ENCODE measurements at regions not wholly inside any gene's neighbourhood (a gene's known extent, or its start where the extent isn't known, plus 50 kb on each side); places are given as distances from the start of the nearest gene placed in this dataset.
"Not testable (repeated sequence)": the region's sequence is repeated elsewhere in the genome, so short reads cannot be mapped to it uniquely, and the experiment has no call there.

DNA sequence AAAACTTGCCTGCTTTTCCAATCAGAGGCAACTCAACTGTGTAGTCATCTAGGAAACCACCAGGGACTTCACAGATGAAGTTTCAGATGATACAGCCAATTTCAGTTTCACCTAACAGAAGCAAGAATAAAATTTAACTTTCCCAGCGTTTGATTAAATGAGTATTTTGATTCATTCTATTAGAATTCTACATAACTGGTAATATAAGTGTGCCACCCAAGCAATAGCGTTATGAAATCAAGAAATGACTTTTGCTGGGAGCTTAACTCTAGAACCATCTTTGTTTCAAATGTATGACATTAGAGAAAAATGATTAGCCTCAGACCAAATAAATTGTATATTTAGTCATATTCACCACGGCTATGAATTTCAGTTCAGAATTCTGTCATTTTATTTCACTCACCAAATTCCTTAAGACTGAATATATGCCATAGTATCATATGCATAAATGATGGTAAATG is 239.3 kb downstream of the NRIP1 start:
- no peak for DNase-seq

- no peak for DNase-seq
These were observed 240.7 kb downstream of the NRIP1 start for GRCh38 chr21:14824126-14824525.

GRCh38 chr21:14817311-14817710 is 247.5 kb downstream of the NRIP1 start:
- peak; percentile 33 to 43 for DNase-seq

- no peak for DNase-seq
These were observed 249.8 kb downstream of the NRIP1 start for GRCh38 chr21:14814991-14815390.

GRCh38 chr21:14814282-14814681 is 250.5 kb downstream of the NRIP1 start:
- DNase-seq: no peak

- DNase-seq: not testable (repeated sequence)
These were observed 258.1 kb upstream of the SAMSN1 start for GRCh38 chr21:14804170-14804569.

- no peak for DNase-seq
These were observed 251.4 kb upstream of the SAMSN1 start for GRCh38 chr21:14797543-14797942.

DNA sequence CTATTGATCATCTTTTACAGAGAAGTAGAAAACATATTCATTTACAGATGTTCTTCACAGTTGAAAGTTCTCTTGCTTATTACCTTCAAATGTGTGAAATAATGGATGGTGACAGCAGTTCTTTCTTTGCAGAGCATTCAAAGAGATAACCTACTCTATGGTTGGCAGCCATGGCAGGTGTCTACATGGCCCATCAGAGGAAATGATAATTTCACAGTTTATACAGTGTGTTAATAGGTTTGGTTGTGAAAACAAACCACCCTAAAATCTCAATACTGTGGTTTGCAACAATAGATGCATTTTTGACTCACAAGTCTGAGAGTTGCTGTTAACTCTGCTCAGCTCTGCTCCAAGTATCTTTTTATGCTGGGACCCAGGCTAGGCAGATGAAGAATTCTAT is 241.2 kb upstream of the SAMSN1 start:
- no peak for DNase-seq

DNA sequence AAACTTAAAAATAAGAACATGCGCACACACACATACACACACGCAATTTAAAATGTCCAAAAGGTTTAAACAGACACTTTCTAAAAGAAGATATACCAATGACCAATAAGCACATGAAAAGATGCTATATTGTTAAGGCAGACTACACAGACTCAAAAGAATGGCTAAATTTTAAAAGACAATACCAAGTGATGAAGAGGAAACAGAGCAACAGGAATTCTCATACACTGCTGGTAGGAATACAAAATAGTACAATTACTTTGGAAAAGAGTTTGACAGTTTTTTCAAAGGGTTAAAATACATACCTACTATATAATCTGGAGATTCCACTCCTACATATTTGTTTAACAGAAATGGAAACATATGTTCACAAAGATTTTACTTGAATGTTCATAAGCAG is 239.6 kb upstream of the SAMSN1 start:
- no peak for DNase-seq

- DNase-seq: peak; percentile 3 to 65
These were observed 227.7 kb upstream of the SAMSN1 start for GRCh38 chr21:14773777-14774345.

DNA sequence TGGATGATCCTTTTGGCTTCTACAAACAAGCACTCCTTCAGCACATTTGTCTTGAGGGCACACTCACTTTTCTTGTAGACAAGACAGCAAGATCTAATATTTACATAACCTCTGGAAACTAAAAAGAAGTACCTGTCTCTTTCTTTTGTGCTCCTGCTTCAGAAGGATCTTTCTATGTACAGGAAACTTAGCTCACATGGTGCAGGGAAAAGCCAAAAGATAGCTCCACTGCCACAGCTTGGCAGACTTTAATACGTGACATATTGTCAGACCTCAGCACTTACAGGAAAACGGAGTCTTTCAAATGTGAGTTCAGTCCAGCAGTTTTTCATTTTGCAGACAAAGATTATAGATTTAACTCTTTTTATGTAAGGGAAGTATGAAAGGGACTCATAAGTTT is 225.5 kb upstream of the SAMSN1 start:
- DNase-seq: no peak

DNA sequence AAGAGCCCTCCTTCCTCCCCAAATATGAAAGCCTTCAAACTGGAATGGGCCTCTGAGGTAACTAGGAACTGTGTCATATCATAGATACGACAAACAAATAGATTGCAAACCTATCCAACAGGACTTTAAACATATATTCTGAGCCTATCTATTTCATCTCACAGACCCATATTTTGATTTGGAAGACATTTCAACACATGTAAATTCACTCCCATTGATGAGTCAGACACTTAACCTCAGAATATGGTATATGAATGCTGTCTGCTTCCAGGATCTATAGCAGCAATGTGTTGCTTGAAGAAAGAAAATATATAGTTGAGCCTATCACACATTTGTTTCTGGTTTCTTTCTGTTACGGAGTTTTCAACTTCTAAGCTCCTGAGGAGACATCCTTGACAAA is 221.9 kb upstream of the SAMSN1 start:
- DNase-seq: no peak

DNA sequence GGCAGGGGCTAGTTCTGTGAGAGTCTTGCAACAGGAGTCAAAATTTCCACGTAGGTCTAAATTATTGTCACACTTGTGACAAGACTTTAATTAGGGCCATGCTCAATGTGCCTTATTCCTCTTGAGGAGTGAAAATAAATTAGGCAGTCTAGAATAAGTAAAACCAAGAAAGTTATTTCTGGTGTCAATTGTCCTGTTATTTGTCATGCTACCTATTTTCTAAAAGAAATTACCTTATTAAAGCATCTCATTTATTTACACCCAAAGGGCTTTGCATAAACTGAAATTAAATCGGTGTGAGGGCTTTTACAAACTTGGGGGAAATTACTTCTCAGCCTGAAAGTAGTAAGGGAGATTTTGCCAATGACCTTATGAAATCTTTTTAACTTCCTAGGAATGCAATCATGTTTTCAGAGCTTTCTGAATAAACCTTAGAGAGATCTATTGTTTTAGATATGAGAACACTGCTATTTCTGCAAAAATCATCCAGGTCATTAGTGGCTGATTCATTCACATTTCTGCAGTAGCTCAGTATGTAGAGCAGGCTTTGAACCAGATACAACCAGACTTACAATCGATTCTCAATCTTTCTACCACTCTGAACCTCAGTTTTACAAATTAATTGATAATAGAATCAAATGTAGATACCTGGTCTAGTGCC is 221.2 kb upstream of the SAMSN1 start:
- DNase-seq: no peak

- DNase-seq: peak in 1 of 2 experiments; percentile 4
These were observed 220.1 kb upstream of the SAMSN1 start for GRCh38 chr21:14766241-14766640.

DNA sequence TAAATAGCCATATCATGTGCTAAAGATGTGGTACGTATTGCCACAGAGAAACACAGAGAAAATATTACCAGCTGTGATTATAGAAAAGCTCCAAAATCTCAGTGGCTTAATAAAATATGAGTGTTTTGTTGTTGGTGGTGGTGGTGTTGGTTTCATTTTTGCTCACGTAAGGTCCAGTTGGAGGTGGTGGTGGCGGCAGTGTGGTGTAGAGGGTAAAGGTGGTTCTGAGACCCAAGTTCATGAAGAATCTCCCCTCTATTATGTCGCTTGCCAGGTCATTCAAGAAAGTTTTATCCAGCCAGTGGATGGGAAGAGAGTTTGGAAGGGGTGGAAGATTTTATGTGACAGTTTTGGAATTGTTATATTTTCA is 217.6 kb upstream of the SAMSN1 start:
- DNase-seq: no peak

DNA sequence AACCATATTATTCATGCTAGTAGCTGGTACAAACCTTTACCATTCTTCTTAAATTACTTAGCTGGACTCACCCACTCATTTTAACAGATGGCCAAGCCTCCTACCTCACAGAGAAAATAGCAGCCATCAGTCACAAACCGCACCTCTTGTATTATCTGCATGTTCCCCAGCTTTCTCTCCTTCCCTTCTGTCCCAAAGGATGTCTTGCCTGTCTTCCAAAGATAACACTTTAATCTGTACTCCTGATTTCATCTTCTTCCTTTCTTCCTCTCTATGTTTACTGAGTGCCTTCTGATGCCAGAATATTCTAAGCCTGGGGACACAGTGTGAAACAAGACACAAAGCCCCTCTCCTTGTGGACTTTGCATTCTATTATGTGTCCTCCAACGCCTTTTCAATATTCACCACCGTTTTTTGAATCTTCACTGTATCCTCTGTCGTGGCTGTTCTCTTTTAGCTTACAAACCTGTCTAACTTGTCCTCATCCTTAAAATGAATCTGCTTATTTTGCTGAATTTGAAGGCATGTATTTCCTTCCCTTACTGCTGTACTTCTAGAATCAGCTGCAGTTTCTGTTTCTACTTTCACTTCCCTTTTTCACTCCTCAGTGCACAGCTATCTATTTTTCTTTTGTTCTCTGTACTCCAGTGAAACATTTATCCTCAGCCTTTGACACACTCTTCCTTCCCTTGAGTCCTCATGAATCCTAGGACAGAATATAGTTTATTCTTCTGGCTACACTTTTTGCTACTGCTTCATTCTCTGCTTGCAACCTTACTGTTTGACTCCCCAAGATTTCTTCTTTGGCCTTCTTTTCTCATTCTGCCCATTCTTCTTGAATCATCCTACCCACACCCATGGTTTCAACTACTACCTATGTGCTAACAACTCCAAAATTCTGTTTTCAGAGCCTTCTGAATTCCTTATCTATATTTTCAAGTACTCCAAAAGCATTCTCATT is 216.9 kb upstream of the SAMSN1 start:
- no peak for DNase-seq

DNA sequence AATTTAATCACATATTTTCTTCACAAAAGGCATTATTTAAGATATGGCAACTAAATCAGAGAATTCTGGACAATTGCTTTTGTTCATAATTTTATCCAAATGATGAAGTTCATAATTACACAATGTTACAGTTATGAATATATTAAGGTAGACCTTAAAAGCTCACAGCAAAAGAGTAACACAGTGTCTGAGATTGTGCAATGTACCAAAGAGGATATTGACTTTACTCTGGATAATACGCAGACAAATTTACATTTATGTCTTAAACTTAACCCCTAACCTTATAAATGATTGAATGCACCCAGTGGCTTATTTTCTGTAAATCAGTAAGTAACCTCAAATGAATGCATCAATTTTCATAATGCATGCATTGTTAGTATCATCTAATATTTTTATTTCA is 216.2 kb upstream of the SAMSN1 start:
- DNase-seq: no peak

DNA sequence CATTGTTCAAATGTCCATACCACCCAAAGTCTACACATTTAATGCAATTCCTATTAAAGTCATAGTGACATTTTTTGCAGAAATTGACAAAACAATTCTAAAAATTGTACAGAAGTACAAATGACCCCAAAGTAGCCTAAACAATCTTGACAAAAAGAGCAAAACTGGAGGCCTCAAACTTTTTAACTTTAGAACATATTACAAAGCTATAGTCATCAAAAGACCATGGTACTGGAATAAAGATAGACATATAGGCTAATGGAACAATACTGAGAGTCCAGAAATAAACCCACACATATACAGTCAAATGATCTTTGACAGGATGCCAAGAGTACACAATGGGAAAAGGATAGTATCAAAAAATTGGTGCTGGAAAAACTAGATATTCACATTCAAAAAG is 213.2 kb upstream of the SAMSN1 start:
- DNase-seq: no peak

DNA sequence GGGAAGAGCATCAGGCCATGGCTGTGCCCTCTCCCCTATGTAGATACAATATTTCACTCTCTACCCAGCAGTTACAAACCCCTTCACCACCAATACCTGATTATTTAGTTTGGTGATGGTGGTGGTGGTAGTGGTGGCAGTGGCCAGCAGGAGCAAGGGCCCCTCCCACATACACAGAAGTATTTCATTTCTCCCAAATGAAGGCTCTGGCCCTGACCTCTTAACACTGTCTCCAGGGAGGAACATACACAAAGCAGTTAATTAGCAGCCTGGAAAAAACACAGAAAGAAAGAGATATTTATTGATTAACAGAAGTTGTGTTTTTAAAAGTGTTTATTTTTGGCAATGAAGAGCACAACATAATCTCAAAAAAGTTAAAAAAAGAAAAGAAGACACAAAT is 212.7 kb upstream of the SAMSN1 start:
- DNase-seq: no peak

- no peak for DNase-seq
These were observed 211.6 kb upstream of the SAMSN1 start for GRCh38 chr21:14757533-14758327.

- DNase-seq: no peak
These were observed 209.0 kb upstream of the SAMSN1 start for GRCh38 chr21:14755086-14755485.

- no peak for DNase-seq
These were observed 208.6 kb upstream of the SAMSN1 start for GRCh38 chr21:14754682-14755081.

GRCh38 chr21:14754259-14754604 is 208.1 kb upstream of the SAMSN1 start:
- DNase-seq: no peak

Data from NCI-H526 (cell line).